Lower leg skin (tissue), 3 donors: ENCODE measurements at regions not wholly inside any gene's neighbourhood (a gene's known extent, or its start where the extent isn't known, plus 50 kb on each side); places are given as distances from the start of the nearest gene placed in this dataset.

Experiments
- POLR2A ChIP-seq, 2 donors: fragments of 450-650 bp; IDR thresholded peaks; one replicate each; pipeline ENCODE4 v1.6.1; 2016 to 2017; ENCODE audit warnings: antibody characterized with exemption in 2 of 2, mild to moderate bottlenecking in 1 of 2, moderate library complexity in 1 of 2
- TF ChIP-seq, protein P1 (sequence below), 3 donors: fragments of 450-650 bp; IDR thresholded peaks; one replicate each; pipeline ENCODE4 v1.5.1; 2016; ENCODE audit warnings: antibody characterized with exemption in 3 of 3, mild to moderate bottlenecking in 3 of 3, moderate library complexity in 2 of 3

DNA sequence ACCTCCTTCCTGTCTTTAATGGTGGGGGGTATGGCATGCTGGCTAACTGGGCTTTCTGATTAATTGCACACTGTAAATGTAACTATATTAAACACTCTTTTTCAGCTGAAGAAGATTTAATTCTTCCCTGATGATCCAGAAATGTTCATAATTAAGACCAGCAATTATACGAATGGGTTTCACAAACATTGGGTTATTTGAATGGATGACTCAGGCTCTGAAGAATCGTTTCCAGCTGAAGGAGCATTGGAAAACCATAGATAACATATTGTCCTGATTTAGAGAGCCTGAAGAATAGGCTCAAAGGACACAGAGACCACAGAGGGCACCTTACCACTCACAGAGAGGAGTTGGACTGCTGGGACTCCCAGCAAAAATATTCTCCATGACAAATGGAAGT, 130.7 kb upstream of the SSTR4 start:
- TF ChIP-seq POLR2A (IDR thresholded peaks at IDR 0.05): no peak
- TF ChIP-seq, protein P1, sequence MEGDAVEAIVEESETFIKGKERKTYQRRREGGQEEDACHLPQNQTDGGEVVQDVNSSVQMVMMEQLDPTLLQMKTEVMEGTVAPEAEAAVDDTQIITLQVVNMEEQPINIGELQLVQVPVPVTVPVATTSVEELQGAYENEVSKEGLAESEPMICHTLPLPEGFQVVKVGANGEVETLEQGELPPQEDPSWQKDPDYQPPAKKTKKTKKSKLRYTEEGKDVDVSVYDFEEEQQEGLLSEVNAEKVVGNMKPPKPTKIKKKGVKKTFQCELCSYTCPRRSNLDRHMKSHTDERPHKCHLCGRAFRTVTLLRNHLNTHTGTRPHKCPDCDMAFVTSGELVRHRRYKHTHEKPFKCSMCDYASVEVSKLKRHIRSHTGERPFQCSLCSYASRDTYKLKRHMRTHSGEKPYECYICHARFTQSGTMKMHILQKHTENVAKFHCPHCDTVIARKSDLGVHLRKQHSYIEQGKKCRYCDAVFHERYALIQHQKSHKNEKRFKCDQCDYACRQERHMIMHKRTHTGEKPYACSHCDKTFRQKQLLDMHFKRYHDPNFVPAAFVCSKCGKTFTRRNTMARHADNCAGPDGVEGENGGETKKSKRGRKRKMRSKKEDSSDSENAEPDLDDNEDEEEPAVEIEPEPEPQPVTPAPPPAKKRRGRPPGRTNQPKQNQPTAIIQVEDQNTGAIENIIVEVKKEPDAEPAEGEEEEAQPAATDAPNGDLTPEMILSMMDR (IDR thresholded peaks at IDR 0.05): no peak
